ENCODE measurements at regions not wholly inside any gene's neighbourhood (a gene's known extent, or its start where the extent isn't known, plus 50 kb on each side); places are given as distances from the start of the nearest gene placed in this dataset.

DNA sequence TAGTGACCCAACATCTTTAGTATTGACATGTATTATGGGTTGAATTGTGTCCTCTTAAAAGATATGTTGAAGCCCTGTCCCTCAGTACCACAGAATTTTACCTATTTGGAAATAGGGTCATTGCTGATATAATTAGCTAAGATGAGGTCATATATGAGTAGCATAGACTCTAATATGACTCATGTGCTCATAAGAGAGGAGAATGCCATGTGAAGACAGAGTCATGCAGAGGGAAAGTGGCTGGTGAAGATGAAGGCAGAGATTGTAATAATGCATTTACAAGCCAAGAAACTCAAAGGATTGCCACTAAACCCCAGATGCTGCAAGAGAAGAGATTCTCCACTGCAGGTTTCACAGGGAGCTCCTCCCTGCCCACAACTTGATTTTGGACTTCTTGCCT is 496.4 kb downstream of the KIF20B start:
- H3K4me1 ChIP-seq: no peaks in the 10 kb centered on the region
- TF ChIP-seq POLR2A (IDR thresholded peaks at IDR 0.05) (no peak), CTCF (IDR thresholded peaks at IDR 0.05) (no peak)
- ATAC-seq (no peak), DNase-seq (no peak)
- H3K27ac ChIP-seq: no peak overlapping the region
- H3K4me3 ChIP-seq: no peak overlapping the region
- H3K9me3 ChIP-seq: no peaks in the 10 kb centered on the region
- no peaks in the 10 kb centered on the region for H3K27me3 ChIP-seq
- no peaks in the 10 kb centered on the region for H3K36me3 ChIP-seq
- intact Hi-C loops (cut with DNase I): no loop called here

DNA sequence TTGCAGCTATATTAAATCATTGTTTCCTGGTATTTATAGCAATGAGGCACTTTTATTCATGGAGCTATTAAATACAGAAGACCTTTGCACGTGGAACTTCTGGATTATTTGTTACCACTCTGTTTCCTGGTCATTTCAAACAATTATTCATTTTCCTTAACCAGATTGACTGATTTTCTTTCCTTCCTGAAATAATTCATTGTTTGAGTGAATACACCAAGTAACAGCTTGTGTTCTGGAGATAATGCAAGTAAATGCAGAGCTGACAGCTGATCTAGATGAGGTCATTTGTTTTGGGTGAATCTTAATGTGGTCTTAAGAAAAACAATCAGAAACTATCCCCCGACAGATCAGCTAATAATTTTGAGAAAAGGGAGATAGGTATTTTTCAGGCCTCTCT is 497.7 kb downstream of the KIF20B start:
- 33% methylated on average over 2 of the region's 2 CpGs for WGBS (ENCODE audit: insufficient coverage, low coverage, low lambda C conversion rate, missing lambda C conversion rate)
- H3K27me3 ChIP-seq: no peaks in the 10 kb centered on the region
- no peak overlapping the region for H3K4me3 ChIP-seq
- intact Hi-C loops (cut with DNase I): no loop called here
- H3K36me3 ChIP-seq: no peaks in the 10 kb centered on the region
- DNase-seq: no peak
- TF ChIP-seq POLR2A (IDR thresholded peaks at IDR 0.05) (no peak), CTCF (IDR thresholded peaks at IDR 0.05) (no peak)
- H3K27ac ChIP-seq: no peak overlapping the region
- H3K9me3 ChIP-seq: no peaks in the 10 kb centered on the region
- no peak for ATAC-seq
- no peaks in the 10 kb centered on the region for H3K4me1 ChIP-seq

- intact Hi-C loops (cut with DNase I): no loop called here
- no peaks in the 10 kb centered on the region for H3K4me1 ChIP-seq
Measured at GRCh38 chr10:90199513-90199912, 498.1 kb downstream of the KIF20B start.

GRCh38 chr10:90204131-90204955 is 503.0 kb downstream of the KIF20B start:
- intact Hi-C loops (cut with DNase I): no loop called here
- Histone ChIP-seq H3K36me3 (no peaks in the 10 kb centered on the region), H3K4me3 (no peak overlapping the region), H3K27me3 (no peaks in the 10 kb centered on the region), H3K27ac (no peak overlapping the region), H3K9me3 (no peaks in the 10 kb centered on the region), H3K4me1 (no peaks in the 10 kb centered on the region)
- 52% methylated on average over 5 of the region's 6 CpGs for WGBS (ENCODE audit: insufficient coverage, low coverage, low lambda C conversion rate, missing lambda C conversion rate)
- ATAC-seq: no peak
- DNase-seq: no peak
- TF ChIP-seq POLR2A (IDR thresholded peaks at IDR 0.05) (no peak), CTCF (IDR thresholded peaks at IDR 0.05) (no peak)

More at GRCh38 chr10:90199513-90199912, 498.1 kb downstream of the KIF20B start:
- no peaks in the 10 kb centered on the region for H3K36me3 ChIP-seq
- DNase-seq (no peak), ATAC-seq (no peak)
- TF ChIP-seq POLR2A (IDR thresholded peaks at IDR 0.05): no peak
- TF ChIP-seq CTCF (IDR thresholded peaks at IDR 0.05): no peak
- no peaks in the 10 kb centered on the region for H3K9me3 ChIP-seq
- H3K27ac ChIP-seq: no peak overlapping the region
- H3K4me3 ChIP-seq: no peak overlapping the region
- no peaks in the 10 kb centered on the region for H3K27me3 ChIP-seq

DNA sequence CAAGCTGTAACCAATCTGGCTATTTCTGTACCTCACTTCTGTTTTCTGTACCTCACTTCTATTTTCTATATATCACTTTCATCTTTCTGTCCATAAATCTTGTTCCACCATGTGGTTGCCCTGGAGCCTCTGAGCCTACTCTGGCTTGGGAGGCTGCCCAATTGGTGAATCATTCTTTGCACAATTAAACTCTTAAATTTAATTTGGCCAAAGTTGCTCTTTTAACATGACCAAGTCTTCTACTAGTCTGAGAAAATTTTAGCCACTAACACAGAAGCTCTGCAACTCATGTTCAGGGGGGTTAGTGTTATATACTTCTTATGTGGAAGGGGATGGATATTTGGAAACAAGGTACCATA is 503.5 kb downstream of the KIF20B start:
- H3K27me3 ChIP-seq: no peaks in the 10 kb centered on the region
- TF ChIP-seq CTCF (IDR thresholded peaks at IDR 0.05): no peak
- no peak for TF ChIP-seq POLR2A (IDR thresholded peaks at IDR 0.05)
- DNase-seq (no peak), ATAC-seq (no peak)
- no peaks in the 10 kb centered on the region for H3K36me3 ChIP-seq
- intact Hi-C loops (cut with DNase I): no loop called here
- no peaks in the 10 kb centered on the region for H3K9me3 ChIP-seq
- no peak overlapping the region for H3K4me3 ChIP-seq
- H3K27ac ChIP-seq: no peak overlapping the region
- no peaks in the 10 kb centered on the region for H3K4me1 ChIP-seq
